COLO829 (cell line): ENCODE measurements at regions not wholly inside any gene's neighbourhood (a gene's known extent, or its start where the extent isn't known, plus 50 kb on each side); places are given as distances from the start of the nearest gene placed in this dataset.
"Not testable (repeated sequence)": the region's sequence is repeated elsewhere in the genome, so short reads cannot be mapped to it uniquely, and the experiment has no call there.

Experiments used
- DNase-seq: peaks from one replicate; pipeline ENCODE4 v3.0.0; 2012; ENCODE audit warnings: low spot score

DNA sequence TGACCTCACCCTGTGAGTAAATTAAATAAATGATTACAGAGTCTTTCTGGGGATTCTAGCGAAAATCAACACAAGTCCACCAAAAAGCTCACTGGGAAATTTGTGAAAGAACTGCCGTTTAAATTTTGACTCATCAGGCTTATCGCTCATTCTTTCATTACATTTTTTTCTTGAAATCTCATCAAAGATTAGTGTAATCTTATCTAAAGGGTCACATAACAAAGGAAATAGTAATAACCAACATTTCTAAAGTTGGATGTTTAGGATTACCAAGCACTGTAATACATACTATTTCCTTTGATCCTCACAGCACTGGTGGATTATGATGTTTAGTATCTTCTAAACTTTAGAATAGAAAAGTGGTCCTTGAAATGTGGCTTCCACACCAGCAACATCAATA is 111.1 kb upstream of the CBLB start:
- no peak for DNase-seq

DNA sequence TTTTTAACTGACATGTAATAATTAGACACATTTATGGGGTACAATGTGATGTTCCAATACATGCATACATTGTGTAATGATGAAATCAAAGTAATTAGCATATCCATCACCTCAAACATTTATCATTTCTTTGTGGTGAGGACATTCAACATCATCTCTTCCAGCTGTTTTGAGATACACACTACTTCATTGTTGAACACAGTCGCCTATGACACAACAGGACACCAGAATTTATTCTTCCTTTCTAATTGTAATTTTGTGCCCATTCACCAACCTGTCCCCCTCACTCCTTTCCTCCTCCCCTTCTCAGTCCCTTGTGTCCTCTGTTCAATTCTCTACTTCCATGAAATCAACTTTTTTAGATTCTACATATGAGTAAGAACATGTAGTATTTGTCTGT is 113.4 kb upstream of the CBLB start:
- DNase-seq: no peak

DNA sequence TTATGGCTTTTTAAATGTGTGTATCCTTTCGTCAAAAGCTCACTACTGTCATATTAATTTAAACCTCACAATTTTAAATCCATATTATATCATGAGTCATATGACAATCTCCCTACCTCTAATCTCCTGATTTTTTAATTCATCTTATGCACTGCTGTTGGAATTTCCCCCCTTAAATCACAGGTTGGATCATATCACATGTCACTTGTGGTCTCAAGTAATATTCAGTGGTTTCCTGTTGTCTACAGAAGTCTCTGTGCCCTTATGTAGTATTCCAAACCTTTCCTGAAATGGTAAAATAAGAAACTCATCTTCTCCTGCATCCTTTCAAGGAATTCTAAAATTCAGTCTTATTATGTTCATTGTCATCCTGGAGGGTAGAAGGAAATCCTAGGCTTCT is 116.0 kb upstream of the CBLB start:
- no peak for DNase-seq

DNA sequence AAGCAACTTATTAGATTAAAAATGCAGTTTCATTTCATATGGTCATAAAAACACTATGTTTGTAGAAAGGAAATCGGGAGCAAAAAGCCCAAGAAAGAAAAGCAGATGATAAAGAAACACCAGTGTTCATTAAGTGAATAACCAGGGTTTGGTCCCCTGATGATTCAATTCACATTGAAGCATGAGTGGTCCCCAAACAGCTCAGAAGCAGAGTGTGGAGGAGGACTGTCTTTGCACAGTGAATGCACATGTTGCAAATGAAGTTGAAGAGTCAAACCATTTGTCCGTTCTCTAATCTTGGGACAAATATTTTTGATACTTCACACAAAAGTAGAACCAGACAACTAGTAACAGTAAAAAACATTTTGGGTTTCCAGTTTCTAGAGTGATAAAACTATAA is 117.5 kb upstream of the CBLB start:
- DNase-seq: not testable (repeated sequence)

DNA sequence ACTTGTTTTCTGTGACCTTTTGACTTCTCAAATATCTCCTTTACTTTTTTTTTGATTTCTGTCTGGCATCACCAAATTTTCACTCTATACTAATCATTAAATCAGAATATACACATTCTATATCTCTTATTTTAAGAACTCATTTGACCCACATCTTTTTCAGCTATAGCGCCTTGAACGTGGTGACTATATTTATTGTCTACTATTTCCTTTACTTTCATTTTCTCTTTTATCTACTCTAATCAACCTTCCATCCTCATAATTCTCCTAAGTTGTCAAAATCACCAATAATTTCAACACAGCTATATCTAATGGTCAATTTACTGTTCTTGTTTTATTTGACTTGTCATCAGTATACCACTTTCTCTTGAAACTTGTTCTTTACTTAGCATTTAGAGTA is 119.0 kb upstream of the CBLB start:
- DNase-seq: no peak

DNA sequence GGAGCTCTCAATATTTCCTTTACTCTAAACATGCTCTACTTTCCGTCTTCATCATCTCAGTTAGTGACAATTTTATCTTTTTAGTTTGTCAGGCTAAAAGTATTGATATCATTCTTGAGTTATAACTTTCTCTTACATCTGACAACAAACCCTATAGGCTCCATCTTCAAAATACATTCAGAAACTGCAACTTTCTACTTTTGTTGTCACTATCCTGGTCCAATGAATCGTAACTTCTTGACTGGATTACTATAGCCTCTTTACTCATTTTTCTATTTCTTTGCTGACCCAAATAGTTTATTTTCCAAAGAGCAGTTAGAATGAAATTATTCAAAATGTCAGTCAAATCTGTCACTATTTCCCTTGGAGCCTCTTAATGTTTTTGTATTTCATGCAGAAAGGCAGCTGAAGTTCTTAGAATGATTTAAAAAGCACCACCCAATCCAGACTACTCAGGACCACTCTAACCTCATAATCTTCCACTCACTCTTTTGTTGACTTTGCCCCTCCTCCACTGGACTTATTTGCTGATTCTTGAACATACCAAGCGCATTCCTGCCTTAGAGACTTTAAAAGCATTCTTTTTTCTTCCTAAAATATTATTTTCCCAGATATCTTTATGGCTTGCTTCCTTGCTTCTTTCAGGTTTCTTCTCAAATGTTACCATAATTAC is 119.9 kb upstream of the CBLB start:
- DNase-seq: no peak

DNA sequence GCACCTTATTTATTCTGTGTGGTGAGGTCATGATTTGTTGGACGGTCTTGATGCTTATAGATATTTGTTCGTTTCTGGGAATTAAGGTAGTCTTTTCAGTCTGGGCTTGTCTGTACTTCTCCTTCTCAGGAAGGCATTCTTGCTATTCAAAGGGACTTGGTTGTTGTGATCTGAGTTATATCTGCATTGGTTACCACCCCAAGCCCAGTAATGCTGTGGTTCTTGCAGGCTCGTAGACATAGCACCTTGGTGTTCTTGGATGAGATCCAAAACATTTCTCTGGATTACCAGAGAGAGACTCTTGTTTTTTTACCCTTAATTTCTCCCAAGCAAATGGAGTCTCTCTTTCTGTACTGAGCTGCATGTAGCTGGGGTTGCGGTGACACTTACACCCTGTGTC is 128.0 kb upstream of the CBLB start:
- DNase-seq: no peak

DNA sequence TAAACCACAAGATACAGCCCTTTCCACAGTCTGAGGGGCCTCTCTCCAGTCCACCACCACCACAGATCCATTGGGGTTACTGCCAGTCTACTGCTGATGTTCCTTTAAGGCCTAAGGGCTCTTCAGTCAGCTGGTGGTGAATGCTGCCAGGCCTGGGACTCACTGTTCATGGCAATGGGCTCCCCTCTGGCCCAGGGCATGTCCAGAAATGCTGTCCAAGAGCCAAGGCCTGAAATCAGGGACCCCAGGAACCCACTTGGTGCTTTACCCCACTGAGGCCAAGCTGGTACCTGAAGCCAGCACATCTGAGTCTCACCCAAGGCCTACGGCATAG is 128.6 kb upstream of the CBLB start:
- no peak for DNase-seq

DNA sequence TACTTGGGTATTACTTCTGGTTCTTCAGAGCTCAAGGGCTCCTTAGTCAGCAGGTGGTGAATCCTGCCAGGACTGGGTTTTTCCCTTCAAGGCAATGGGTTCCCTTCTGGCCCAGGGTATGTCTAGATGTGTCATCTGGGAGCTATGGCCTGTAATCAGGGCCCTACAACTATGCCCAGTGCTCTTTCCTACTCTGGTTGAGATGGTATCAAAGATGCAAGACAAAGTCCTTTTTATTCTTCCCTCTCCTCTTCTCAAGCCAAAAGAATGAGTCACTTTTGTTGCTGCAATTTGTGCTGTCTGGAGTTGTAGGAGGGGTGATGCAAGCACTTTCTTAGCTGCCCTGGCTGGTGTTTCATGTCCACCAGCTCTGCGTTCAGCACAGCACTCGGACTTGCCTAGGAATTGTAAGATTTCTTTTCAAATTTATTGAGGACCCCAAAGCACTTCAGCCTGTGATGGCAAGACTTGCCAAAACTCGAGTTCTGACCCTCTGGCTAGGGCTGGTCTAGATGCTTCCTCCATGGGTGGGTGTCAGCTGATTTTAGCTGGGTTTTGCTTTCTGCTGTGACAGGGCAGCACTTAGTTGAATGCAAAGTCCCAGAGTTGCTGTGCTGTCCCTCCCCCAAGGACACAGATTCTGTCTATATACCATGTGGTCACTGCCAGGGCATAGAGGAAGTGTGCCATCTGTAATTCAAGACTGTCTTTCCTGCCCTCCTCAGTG is 129.2 kb upstream of the CBLB start:
- peak; percentile 70 for DNase-seq

DNA sequence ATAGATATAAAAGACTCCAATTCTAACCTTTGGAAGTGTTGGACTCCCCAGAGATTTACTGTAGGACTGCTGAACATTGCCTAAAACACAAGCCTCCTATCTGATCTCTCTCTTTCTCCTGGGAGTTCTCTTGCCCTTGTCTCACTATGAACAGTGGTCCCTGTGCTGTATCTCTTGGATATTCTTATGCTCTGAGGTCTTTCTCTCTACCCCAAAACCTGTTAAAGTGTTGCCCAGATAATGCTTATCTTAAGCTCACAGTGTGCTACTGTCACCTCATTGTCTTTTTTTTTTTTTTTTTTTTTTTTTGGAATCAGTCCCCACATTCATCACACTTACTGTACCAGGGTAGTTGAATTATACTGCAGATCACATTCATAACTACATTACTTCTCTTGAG is 131.0 kb upstream of the CBLB start:
- DNase-seq: no peak

DNA sequence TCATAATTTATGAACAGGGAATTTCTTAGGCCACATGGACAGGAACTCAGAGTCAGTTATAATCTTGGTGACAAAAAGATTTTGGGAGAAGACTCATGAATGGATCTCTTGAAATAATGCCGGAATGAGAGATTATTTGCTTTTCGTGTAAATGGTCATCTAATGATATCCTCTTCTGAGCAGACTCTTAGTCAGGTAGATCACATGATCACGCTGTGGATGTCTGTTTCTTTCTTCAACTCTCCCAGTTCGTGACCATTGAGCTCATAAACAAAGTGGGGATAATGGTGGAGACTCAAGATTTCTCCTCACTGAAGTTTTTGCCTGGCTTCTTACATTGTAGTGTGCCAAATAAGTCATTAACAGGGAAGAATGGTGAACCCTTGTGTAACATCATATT is 133.1 kb upstream of the CBLB start:
- DNase-seq: no peak

DNA sequence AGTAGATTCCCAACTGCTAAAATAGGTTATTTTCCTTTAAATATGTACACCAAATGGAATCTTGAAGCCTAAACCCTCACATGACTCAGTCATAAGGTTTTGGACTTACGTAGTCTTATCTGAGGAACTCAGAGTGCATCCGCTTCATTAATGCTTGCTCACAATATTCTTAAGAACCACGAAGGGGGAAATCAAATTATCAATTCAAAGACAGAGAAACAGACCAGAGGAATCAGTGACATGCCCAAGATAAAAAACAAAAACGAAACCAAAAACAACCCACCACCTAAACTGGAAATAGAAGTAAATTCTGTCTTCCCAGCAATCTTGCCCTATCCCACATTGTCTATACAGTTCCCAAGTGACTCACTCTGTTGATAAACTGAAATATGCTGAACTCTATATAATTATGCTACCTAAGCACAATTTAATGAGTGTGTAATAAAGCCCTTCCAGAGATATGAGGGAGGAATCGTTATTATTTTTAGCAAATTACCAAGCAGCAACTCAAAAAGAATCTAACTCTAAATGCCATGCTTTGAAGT is 135.4 kb upstream of the CBLB start:
- DNase-seq: peak; percentile 59

DNA sequence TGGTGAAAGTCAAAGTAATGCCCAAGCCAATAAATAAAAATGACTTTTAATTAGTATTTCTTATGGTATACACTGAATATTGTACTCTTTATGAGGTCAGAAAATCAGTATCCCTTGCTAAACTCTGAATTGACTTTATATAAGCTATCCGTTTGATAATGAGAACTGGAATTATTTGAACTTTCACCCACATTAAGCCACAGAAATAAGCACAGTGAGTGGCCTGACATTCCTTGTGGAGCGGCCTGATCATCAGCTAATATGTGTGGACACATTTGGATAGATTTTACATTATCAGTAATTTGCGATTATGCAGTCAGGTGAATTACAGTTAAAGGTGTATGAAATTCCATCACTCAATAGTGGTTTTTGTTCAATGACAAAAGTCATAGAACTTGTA is 136.0 kb upstream of the CBLB start:
- DNase-seq: no peak

DNA sequence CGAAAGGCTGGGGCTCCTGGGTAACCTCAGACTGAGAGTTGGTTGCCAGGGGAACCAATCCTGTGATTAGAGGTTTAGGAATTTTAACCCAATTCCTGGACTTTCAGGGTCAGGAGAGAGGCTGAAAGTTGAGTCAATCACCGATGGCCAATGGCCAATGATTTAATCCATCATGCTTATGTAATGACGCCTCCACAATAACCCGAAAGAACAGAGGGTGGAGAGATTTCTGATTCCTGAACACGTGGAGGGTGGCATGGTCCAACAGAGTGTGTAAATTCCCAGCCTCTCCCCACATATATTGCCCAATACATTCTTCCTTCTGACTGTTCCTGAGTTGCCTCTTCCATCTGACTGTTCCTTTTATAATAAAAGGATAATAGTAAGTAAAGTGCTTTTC is 137.2 kb upstream of the CBLB start:
- no peak for DNase-seq

DNA sequence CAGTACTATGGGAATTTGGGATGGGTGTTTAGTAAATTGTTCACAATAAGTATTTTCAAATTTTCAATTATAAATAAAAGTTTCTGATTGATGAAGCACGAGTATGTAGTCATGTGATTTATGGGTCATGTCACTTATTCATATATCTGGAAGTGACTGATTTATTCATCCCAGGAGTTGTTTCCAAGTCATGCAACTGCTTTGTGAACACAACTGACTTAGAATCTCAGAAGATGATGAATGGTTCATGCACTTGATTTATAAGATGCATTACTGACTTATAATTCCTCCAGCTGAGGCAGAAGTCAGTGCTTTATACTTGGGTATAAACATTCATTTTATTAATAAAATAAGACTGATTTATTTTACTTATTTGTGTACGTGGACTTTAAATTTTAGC is 137.8 kb upstream of the CBLB start:
- DNase-seq: no peak

DNA sequence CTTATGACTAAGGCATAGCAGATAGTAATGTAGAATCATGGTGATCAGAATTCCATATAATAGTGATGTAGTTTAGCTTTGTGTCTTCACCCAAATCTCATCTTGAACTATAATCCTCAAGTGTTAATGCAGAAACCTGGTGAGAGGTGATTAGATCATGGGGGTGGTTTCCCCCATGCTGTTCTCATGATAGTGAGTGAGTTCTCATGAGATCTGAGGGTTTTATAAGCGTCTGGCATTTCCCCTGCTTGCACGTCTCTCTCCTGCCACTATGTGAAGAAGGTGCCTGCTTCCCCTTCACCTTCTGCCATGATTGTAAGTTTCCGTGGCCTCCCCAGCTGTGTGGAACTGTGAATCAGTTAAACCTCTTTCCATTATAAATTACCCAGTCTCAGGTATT is 138.7 kb upstream of the CBLB start:
- DNase-seq: no peak

DNA sequence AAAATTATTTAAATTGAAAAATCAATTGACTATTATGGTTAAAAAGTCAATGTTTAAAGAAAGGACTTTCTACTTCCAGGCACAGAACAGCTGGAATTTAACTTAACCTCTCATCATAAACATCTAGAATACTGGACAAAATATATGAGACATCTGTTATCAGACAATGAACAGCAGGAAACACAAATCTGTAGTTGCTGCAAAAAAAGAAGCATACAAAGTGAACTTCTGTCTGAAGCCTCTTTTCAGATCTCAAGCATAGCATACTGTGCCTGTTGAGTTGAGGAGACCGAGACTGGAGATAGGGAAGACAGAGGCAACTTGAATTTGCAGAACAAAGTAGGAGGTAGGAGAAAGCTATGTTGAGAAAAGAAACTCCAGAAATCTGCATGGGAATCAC is 140.0 kb upstream of the CBLB start:
- DNase-seq: no peak

DNA sequence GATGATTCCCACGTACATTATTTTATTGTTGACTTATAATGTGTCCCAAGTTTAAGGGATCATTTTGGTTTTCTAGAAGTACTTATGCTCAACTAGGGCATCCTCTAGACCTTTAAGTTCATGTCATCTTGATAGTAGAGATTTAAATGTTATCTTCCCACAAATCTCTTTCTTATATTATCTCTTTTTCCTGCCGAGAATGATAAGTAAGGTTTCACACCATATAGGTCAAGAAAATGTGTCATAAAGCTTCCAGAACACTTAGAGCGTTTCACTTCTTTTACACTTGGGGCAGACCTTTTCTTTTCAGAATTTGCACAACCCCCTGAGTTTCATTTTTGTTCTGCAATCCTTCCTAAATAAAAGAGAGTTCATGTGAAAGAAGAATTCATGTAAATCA is 142.0 kb upstream of the CBLB start:
- no peak for DNase-seq

DNA sequence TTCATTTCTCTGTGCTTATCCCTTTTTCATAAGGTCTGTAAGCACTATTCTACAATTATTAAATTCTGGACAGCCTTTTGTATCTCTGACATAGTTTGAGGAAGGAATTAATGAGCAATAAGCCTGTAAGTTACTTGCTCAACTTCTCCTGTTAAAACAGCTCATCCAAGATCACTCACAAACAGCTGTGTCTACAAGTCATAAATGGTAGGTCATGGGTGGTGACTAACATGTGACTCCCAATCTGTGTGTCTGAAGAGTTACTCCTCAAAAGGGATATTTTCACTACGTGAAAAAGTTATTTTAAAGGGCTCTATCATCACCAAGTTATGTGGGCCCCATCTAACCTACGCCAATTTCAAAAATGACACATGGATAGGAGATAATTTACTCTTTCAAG is 145.2 kb upstream of the CBLB start:
- no peak for DNase-seq

DNA sequence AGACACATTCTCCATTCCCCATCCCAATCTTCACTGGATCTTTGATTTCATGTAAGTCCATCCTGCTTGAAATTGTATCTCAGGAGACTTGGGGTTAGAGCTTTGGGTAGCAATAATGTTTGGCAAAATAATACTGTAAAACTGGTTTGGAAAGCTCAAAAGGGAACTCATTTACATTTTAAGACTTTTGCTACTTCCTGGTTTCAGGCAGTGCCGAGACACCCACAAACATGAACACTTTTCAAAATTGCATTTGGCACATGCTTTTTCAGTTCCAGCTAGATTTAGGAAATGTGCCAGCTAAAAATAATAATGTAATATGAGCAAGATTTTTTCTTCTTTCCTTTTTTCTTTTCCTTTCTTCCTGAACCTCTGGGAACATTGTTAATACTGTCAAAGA is 145.7 kb upstream of the CBLB start:
- no peak for DNase-seq

DNA sequence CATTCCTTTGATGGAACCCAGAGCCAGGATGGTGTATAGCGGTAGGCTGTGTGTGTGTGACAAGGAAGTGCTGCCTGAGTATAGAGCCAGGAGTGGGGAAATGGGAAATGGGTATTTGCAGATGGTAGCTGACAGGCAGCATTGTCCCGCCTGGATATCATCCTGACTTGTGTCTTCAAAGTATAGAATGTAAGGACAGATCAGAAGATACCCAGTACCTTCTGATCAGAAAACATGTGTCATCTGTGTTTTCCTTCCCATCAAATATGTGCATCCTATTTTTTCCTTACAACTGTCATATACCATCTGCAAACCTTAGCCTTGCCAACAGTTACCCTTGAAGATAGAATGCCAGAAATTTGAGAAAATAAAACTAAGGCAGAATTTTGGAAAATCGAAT is 146.2 kb upstream of the CBLB start:
- no peak for DNase-seq

DNA sequence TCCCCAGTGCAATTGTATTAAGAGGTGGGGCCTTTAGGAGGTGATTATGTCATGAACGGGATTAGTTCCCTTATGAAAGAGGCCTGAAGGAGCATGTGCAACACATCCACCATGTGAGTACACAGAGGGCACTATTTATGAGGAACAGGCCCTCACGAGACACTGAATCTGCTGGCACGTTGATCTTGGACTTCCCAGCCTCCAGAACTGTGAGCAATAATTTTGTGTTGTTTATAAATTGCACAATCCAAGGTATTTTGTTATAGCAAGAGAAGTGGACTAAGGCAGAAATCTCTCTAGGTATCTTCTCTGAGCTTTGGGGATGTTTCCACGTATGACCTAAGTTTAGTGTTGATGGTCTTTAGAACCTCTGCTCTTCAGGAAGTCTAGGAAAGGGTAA is 149.3 kb upstream of the CBLB start:
- no peak for DNase-seq

DNA sequence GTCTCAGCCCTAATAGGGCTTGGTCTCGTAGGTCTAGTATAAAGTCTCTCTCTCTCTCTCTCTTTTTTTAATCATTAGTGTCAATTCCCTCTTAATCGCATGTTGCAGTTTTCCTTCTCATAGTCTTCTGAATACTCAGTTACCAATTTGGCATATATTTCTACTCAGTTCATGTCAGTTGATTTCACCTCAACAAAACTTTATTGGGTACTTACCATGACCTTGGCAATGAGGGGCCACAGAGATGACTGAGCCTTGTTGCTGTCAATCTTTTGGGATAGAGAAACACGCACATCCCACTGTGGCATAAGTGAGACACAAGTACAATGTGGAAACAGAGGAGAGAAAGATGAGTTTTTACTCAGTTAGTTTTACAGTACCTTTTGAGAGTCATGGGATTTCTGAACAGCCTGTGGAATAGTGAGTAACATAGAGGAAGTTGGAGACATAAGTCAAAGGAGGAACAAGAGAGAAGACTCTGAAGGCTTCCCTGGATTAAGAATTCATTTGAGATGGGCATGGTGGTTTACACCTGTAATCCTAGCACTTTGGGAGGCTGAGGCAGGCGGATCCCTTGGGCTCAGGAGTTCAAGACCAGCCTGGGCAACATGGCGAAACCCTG is 150.2 kb upstream of the CBLB start:
- DNase-seq: no peak

DNA sequence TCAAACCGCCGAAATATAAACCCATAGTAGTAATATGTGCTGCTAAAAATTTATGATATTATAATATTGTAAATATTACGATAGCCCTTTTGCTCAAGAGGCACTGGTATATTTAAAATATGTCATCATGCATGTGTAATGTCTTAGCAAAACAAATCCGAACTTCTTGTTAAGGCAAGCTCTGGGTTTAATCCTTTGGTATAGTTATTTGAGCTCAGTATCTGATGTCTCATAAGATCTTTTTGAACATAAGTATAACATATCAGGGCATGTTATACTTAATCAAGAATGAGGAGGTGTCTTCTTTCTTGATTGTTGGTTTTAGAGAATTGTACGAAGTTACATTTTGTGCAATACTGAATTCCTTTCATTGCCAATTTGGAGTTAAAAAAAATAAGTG is 154.1 kb upstream of the CBLB start:
- no peak for DNase-seq
